HFF-Myc (cell line): ENCODE measurements at regions not wholly inside any gene's neighbourhood (a gene's known extent, or its start where the extent isn't known, plus 50 kb on each side); places are given as distances from the start of the nearest gene placed in this dataset.

ENCODE experiments used
- DNase-seq: peaks from one replicate; pipeline ENCODE4 v3.0.0-alpha.2; 2011; ENCODE audit warnings: low read depth; ENCODE audit errors: extremely low read depth
- H3K4me3 ChIP-seq: replicated peaks from 2 replicates; pipeline ENCODE4 v1.5.1; 2011; ENCODE audit warnings: low read depth, mild to moderate bottlenecking, control low read depth, low read length
- TF ChIP-seq, protein P1 (sequence below): IDR thresholded peaks from 2 replicates; pipeline ENCODE4 v1.5.1; 2012; ENCODE audit warnings: mild to moderate bottlenecking, low read depth, low read length, control low read depth; ENCODE audit errors: missing control alignments

DNA sequence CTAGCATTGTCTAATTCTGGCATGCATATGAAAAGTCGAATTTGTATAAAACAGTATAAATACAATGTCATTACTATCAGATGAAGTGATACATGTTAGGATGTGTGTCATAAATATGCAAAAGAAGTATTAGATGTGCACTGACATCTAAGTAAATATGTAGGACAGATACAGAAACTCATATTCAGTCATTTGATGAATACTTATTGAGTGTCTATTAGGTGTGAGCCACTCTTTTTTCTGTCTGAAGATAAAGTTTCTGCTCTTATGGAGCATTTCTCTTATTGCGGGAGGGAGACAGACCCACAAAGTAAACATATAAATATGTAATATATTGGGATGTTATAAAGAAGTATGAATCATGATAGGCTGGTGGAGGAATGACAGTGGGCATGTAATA, 426.6 kb upstream of the B3GALT2 start:
- no peak overlapping the region for H3K4me3 ChIP-seq
- no peak for DNase-seq
- TF ChIP-seq, protein P1, sequence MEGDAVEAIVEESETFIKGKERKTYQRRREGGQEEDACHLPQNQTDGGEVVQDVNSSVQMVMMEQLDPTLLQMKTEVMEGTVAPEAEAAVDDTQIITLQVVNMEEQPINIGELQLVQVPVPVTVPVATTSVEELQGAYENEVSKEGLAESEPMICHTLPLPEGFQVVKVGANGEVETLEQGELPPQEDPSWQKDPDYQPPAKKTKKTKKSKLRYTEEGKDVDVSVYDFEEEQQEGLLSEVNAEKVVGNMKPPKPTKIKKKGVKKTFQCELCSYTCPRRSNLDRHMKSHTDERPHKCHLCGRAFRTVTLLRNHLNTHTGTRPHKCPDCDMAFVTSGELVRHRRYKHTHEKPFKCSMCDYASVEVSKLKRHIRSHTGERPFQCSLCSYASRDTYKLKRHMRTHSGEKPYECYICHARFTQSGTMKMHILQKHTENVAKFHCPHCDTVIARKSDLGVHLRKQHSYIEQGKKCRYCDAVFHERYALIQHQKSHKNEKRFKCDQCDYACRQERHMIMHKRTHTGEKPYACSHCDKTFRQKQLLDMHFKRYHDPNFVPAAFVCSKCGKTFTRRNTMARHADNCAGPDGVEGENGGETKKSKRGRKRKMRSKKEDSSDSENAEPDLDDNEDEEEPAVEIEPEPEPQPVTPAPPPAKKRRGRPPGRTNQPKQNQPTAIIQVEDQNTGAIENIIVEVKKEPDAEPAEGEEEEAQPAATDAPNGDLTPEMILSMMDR = no peak

DNA sequence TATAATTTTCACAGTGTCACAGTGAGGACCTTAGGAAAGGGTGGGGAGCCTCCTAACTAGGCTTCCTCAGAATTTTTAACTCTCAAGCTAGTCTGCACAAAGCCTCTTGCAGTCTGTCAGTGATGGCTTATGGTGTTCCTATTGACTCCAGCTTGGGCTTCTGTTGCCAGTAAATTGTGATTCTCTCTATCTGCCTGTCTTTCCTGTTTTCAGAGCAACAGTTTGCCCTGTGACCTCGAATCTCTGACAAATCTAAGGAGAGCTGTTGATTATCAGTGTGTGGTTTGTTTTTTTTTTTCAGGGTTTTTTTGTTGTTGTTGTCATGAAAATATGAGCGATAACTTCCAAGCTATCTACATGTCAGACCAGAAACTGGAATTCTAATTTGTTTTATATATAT, 423.2 kb upstream of the B3GALT2 start:
- no peak for DNase-seq
- TF ChIP-seq, protein P1 = no peak
- H3K4me3 ChIP-seq = no peak overlapping the region

DNA sequence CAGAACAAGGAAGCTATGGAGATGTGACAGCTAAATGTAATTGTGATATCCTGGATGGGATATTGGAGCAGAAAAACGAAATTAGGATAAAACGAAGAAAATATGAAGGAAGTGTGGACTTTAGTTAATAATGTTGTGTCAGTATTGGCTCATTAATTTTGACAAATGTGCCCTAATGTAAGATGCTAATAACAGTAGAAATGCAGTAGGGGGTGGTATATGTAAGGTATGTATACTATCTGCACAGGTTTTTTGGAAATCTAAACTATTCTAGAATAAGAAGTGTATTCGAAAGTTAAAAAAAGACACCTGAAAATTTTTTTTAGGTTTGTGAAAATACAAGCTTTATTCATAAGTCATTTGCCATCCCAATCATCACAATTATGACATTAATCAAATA, 421.4 kb upstream of the B3GALT2 start:
- DNase-seq = no peak
- no peak overlapping the region for H3K4me3 ChIP-seq
- TF ChIP-seq, protein P1 = no peak

DNA sequence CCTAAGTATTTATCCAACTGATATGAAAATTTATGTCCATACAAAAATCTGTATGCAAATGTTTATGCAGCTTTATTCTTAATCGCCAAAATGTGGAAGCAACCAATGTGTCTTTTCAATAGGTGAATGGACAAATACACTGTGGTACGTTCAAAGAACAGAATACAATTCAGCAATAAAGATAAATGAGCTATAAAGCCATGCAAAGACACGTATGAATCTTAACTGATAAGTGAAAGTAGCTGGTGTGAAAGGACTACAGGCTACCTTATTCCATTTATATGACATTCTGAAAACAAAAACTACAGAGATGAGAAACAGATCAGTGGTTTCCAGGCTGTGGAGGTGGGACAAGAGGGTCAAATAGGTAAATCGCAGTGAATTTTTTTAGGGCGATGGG, 419.6 kb upstream of the B3GALT2 start:
- no peak overlapping the region for H3K4me3 ChIP-seq
- no peak for DNase-seq
- TF ChIP-seq, protein P1 = no peak

DNA sequence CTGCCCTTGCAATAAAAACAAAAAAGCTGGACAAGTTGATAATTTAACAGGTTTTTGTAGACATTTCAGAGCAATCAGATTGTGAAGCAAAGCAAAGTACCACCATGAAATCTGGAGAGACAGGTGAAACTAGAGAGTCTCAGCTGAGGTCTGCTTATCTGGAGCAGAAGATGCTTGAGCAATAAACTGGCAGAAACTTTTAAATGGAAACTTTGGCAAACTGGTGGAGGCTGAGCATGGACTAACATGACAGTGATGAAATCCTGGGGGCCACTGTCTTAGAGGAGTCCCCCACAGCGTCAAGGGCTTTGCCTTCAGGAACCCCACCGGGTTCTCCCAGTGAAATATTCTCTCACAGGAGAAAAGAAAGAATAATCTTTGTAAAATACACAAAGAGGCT, 416.3 kb upstream of the B3GALT2 start:
- TF ChIP-seq, protein P1 = no peak
- H3K4me3 ChIP-seq = no peak overlapping the region
- no peak for DNase-seq

DNA sequence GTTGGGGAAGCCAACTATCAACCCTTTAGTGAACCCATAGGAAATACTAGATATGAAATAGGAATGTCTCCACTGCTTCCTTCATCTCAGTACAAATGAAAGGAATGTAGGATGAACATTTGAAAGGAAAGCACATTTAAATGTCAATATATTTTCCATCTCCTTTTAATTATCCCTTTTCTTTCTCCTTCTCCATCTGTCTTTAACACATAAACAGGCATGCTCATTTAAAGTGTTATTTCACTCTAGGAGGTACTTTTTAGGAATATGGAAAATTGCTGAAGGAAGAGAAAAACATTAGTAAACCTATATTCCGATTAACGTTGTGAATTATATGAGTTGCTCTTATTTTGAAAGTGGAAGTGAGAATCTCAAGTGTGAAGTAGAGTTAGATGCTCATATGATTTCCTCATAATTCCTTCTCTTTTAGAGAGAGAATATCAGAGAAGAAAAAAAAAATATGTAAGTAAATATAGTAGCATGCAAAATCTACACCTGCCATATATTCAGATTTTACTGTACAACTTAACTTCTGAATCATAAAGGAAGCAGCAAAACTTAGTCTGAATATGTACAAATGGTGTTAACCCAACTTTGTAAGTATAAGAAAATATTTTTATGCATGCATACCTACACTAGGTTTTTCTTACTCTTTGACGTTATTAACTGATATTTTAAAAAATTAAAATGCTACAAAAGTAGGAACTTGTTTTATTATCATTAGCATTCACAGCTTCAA, 406.9 kb upstream of the B3GALT2 start:
- no peak for DNase-seq
- no peak overlapping the region for H3K4me3 ChIP-seq
- TF ChIP-seq, protein P1 = no peak

DNA sequence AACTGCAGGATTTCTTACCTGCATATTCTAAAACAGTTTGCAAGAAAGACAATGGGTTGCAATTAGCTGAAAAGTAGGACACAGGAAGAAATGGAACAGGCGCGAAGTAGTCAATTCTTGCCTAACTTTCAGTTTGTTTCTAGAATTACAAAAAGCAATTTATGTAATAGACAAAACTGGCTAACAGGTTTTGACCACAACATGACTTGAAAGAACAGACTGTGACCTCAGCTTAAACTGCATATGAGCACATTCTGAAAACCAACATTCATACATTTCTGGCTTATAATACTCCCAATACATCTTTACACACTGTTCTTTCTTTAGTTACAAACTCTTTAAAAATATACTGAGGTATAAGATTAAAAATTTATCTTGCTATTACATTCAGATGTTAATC, 405.9 kb upstream of the B3GALT2 start:
- DNase-seq = no peak
- TF ChIP-seq, protein P1 = no peak
- H3K4me3 ChIP-seq = no peak overlapping the region
